ENCODE measurements at regions not wholly inside any gene's neighbourhood (a gene's known extent, or its start where the extent isn't known, plus 50 kb on each side); places are given as distances from the start of the nearest gene placed in this dataset.
"Not testable (repeated sequence)": the region's sequence is repeated elsewhere in the genome, so short reads cannot be mapped to it uniquely, and the experiment has no call there.

GRCh38 chr5:122618046-122618445, 156.8 kb upstream of the SNX2 start:
- not testable (repeated sequence) for TF ChIP-seq EP300, POLR2A, CTCF, POLR2AphosphoS5 (IDR thresholded peaks at IDR 0.05)

All from stomach (tissue), 4 donors.